ENCODE measurements at regions not wholly inside any gene's neighbourhood (a gene's known extent, or its start where the extent isn't known, plus 50 kb on each side); places are given as distances from the start of the nearest gene placed in this dataset.

DNA sequence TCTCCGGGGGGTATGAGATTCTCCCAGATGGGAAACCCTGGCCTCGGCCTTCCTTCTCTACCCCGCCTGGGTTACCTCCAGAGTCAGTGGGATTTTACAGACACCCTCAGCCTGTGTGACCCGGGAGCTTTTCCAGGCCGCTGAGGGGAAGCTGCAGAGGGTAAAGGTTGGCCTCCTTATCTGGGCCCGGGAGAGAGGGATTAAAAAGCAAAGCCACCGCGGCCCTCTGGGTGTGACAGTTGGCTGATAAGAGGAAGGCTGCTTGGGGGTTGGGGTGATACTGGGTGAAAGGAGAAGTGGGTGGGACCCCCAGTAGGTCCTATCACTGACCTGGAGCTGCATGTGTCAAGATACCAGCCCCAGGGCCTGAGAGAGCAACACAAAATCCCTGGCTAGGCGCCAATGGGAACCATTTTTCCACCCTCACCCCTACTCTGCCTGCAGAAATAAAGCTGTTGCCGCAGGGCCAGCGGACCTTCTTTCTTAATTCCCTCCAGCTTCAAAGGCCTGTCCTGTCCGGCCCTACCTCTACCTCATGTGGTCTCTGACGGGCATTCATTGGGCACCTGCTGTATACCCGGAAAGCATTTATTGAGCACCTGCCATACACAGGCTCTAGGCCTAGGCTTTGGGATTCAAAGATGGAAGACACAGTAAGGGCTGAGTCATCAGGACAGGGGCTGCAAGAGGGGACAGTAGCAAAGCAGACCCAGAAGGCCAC, 77.6 kb upstream of the GSE1 start:
- no peak for DNase-seq

DNA sequence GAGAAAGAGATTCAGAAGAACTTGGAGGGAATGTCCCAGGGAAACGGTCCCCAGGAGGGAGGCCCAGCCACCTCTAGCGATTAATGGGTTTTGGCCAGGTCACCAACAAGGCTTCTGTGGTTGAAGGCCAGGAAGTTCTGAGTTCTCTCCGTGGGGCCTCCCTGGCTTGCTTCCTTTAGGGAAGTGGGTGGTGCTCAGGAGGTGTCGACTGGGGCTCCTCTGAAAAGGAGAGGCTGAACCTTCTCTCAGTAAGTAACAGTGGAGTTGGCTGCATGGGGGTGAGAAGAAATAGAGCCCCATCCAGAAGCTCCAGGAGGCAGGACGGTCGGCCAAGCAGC, 77.1 kb upstream of the GSE1 start:
- DNase-seq, result no peak

DNA sequence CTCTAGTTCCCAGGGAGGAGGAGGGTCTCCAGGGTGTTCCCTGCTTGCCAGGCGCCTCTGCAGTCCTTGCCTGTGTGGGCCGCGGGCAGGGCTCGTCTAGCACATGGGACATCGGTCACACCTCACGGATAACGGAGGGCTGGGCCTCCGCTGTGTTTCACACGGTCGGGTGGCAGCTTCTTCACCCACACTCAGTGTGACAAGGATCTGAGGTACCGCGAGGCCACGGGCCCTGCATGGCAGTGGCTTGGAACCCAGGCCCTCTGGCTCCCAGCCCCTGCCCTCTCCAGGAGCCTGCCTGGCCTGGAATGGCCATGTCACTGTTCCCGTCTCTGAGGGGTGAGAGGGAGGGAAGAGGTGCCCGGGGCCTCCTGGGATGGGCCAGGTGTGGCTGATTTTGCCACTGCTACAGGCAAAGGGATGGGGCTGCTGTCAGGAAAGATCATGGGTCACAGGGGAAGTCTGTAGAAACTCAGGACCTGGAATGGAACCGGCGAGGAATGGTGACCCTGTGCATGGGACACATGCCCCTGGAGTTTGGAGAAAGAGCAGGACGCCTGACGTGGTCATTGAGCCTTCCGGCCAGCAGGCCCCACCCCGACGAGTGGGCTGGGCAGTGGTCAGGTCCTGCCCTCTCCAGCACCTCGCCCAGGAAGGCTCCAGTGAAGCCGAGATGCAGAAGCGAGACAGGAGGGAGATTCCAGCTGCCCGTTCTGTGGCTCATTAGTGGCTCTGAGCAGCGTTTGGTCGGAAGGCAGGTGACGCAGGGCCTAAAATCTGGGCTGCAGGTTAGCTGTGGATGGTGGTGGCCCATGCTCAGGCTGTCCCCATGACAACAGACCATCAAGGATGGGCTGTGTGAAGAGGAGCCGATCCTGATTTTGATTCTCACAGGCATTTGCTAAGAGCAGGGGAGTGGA, 76.5 kb upstream of the GSE1 start:
- no peak for DNase-seq

DNA sequence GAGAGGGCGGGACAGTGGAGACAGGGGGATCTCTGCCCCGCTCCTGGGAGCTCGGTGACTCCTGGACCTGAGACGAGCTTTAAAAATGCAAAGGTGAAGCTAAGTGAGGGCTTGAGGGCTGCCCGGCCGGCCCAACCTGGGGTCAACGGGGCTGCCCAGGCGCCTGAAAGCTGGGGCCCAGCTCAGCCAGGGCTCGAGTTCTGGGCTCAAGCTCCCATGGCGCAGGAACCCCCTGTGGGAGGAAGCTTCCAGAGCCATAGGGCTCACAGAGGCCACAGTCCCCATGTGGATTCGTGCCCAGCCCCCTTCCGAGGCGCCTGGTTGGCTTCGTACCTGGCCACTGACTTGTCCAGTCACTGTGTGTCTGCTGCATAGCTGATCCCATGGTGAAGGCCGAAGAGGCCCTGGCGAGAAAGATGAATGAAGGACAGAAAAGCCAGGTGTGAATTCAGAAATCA, 75.8 kb upstream of the GSE1 start:
- DNase-seq, result no peak

DNA sequence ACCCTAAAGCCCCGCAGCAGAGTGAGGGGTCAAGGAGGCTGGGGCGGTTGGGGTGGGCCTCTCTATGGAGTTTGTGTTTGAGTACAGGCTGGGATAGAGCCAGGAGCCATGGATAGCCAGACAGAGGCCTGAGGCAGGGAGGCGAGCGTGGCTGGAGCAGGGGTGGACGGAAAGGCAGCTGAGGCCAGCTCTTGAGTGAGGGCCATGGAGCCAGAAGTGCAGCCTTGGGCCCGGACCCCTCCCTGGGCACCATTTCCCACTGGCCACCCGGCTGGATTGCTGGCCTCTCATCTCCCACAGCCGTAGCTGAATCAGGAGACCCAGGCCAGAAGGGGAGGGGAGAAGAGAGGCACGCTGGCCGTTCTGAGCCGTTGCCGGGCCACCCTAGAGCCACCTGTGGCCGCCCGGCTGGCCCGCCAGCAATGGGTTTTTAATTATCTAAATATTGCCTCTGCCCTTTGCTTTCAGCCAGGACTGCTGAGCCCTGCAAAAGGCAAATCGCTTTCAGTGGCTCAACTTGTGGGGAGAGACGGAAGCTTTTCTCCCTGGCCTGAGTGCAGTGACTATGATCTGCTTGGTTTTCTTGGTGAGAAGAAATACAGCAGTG, 75.2 kb upstream of the GSE1 start:
- no peak for DNase-seq

DNA sequence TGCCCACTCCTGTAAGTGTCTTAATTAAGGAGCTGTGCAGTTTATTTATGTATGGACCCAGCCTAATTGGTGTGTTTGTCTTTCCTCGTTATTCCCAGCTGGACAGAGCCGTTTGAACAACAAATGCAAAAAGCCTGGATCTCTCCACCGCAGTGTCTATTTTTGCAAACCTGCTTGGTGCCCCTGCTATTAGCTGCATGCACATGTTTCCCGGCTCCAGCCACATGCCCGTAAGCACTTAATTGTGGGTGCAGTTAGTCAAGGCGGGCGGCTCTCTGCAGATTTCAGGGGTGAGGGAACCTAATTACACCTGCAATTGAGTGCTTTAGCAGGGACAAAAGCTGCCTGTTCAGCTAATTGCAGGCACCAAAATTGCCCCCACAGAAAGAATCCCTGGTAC, 74.0 kb upstream of the GSE1 start:
- no peak for DNase-seq

DNA sequence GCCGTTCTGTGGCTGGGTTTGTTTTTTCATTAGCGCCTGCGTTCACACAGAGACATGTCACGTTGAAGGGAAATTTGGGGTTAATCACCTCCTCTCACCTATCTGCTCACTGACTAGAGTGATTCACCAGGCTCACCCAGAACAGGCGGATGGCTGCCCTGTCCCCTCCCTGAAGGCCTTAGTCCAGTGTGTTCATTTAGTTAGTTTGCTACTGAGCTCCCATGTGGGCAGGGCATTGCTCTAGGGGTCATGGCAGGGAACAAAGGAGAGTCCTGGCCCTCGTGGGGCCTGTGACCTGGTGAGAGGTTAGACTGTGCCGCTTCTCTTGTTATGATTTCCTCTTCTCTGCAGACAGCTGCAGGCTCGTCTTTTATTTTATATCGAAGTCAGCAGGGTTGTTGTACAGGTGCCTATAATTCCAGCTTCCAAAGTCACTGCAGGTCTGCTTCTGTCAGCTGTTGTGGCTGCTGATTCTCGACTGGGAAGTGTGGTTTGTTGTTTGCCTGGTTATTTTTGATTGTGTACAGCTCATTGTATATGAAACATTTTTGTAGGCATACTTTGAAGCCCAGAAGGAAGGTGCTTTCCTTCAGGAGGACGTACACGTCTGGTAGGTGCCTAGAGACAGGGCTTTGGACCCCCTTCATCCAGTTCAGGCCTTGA, 73.4 kb upstream of the GSE1 start:
- DNase-seq, result no peak

DNA sequence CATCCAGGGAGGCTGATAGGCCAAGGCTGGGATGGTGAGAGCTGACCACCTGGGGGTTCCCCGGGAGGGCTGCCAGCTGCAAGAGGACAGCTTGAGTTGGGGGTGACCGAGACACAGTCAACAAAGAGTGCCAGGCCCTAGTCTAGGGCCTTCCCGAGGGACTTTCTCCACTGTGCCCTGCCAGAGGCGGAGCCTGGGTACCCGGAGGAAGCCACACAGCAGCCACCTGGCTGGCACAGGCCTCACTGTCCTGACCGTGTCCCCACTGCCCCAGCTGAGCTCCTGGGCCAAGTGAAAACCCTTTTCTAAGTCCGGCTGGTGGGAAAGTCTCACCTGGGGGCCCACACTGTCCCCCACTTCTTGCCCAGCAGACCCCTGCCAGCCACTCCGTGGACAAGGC, 71.9 kb upstream of the GSE1 start:
- DNase-seq, result no peak

DNA sequence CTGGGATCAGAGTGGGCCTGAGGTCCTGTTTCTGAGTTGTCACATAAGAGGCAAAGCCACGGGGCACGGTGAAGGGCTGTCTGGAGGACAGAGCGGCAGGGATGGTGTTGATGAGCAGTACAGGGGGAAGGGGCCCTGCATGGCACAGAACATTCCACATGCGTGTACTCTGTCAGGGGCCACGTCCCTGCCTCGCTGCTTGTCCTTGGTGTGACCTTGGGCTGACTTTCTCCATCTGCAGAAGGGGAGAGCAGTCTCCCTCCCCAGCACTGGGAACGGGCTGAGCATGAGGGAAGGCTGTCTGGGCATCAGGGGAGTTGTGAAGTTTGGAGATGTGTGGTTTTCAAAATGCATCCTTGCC, 71.5 kb upstream of the GSE1 start:
- DNase-seq, result no peak

DNA sequence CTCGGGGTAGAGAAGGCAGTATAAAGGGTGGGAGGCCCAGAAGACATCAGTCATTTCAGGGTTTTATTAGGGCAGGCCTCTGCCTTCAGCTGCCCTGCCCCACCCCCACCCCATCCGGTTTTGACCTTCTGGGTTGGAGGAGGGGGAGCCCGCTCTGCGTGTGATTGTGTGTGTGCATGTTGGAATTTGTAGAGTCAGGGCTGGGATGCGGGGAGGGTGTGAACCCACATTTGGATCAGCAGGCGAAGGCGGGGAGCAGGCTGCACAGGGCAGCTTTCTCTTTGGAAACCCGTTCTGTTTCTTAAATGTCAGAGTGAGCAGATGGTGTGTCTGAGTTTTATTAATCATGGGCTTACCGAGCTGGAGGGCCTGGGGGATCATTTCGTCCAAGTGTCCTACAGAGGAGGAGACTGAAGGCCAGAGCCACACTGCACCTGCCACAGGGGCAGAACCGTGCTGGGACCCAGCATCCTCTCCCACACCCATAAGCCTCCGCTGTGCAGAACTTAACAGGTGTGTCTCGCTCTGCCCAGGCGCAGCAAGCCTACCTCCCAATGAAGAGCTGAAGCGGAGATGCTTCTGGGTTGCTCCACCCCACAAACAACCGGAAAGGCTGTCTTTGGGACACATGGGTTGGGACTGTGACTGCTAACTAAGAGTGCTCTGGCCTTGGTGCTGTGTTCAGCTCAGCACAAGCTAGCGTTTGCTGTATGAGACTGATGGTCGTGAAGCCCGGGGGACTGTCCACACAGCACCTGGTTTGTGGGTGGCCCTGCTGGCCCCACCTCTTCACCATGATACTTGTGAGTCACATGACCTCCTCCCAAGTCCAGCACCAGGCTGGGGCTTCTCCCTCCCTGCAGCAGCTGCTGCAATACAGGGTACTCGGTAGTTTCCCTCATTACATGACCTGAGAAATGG, 70.9 kb upstream of the GSE1 start:
- no peak for DNase-seq

DNA sequence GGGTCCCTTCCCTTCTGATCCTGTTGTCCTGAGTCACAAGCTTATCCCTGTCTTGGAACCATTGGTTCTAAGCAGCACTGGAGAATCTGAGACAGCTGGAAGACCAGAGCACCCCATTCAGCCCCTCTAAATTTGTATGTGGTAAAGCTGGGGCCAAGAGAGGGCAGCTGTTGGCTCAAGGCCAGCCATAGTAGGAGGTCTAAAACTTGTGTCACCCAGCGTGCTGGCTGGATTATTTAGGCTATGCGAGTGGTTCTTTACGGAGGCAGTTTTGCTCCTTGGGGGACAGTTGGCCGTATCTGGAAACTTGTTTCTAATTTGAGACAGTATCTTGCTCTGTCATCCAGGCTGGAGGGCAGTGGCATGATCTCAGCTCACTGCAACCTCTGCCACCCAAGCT, 69.6 kb upstream of the GSE1 start:
- DNase-seq, result no peak

DNA sequence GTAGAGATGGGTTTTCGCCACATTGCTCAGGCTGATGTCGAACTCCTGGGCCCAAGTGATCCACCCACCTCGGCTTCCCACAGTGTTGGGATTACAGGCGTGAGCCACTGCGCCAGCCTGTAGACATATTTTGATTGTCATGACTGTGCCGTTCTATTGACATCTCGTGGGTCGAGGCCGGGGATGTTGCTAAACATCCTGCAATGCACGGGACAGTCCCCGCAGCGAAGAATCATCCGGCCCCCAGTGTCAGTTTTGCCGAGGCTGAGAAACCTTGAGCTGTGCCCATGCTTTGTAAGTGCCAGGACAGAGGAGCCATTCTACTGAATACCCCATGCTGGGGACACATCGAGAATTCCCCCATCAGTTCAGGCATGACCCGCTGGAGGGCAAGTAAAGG, 69.1 kb upstream of the GSE1 start:
- DNase-seq, result no peak

DNA sequence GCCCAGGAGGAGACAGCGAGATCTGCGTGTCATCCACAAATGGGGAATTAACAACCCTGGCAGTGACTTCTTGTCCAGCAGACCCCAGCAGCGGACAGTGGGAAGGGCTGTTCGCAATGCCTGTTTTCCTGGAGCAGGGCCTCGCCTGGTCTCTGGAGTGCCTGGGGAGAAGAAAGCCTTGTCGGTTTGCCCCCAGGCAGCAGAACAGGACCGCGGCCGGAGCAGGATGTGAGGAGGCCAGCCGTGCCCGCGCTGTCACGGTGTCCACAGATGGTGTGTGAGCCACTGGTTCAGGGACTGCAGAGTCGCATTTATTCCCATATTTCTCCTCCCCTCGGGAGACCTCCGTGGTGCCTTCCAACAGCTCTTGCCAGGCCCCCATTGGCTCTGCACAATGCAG, 68.5 kb upstream of the GSE1 start:
- DNase-seq, result no peak

DNA sequence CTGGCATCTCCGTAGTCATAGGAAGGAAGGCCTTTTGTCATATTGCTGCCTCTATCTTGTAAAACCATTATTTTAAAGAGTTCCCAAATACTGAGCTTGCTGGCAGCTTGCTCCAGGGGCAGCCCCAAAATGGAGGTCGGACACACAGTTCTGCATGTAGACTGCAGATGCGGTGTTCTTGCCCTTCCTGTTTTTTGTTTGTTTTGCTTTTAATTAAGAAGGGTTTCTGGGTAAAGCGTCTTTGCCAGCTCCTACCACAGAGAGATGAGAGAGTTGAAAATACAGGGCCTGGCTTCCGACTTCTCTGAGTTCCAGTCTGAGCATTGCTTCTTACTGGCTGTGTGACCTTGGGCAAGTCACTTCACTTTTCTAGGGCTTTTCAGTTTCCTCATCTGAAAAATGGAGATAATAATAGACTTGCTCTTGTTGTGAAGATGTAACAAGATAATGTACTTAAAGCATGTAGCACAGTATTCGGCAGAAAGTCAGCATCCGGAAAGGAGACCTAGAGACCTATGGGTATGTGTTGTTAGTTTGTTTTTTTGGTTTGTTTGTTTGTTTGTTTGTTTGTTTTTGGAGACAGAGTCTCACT, 67.8 kb upstream of the GSE1 start:
- DNase-seq, result no peak

DNA sequence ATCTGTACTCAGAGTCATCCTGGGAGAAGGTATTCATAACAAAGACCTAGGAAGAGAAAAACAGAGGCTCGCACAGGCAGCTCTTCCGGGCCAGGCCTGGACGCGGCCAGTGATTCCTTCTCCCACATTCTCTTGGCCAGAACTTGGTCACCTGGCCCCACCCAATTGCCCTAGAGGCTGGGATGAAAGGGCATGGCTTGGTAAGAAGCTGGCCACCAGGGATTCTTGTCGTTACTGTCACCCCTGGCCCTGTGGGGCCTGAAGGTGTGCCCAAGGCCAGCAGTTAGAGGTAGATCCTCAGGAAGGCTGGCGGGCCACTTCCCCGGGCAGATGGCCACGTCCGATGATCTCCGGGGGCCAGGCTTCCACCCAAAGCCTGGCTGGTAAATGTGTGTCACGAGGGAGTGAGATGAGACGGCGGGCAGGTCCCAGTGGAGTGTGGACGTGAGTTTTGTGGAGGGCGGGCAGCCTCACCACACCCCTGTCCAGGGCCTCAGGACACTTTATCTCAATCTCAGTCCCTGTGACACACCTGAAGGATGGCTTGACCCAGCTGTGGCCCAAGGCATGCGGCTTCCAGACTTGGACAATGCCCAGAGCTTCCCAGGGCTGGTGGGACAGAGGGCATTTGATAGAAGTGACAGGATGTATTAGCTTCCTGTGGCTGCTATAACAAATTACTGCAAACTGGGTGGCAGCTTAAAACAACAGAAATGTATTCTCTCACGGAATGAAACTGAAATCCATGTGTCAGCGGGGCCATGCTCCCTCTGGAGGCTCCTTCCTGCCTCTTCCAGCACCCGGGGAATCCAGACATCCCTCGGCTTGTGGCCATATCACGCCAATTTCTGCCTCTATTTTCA, 66.3 kb upstream of the GSE1 start:
- DNase-seq, result no peak

DNA sequence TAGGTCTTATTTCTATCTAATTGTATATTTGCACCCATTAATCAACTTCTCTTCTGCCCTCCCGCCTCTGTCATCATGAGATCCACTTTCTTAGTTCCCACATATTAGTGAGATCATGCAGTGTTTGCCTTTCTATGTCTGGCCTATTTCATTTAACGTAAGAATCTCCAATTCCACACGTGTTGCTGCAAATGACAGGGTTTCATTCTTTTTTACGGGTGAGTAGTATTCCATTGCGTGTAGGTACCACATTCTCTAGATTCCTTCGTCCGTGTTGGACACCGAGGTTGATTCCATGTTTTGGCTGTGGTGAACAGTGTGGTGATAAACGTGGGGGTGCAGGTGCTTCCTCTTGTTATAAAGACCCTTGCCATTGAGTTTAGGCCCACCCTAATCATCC, 64.7 kb upstream of the GSE1 start:
- no peak for DNase-seq

DNA sequence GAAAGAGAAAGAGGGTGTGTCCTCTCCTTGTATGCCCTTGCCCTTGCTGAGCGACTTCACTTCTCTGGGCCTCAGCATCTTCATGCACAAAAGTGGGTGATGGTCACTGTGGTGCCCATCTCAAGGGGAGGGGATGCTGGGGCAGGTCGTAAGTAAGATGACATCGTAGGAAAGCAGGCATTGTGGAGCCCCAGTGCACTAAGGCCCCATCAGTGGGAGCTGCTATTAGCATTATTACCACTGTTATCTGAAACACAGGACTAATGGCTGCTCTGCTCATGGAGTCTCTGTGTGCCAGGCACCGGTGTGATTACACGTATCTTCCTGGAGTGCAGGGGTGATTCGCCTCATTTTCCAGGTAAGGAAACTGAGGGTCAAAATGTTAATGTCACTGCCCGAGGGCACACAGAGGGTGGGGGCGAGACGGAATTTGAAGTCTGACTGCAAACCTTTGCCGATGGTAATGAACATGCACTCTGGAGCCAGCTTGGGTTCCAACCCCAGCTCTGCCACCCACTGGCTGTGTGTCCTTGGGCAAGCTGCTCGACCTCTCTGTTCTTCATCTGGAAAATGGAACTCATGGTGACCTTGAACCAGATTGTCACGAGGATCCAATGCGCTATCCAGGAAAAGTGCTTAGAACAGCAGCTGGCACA, 63.2 kb upstream of the GSE1 start:
- DNase-seq, result no peak

DNA sequence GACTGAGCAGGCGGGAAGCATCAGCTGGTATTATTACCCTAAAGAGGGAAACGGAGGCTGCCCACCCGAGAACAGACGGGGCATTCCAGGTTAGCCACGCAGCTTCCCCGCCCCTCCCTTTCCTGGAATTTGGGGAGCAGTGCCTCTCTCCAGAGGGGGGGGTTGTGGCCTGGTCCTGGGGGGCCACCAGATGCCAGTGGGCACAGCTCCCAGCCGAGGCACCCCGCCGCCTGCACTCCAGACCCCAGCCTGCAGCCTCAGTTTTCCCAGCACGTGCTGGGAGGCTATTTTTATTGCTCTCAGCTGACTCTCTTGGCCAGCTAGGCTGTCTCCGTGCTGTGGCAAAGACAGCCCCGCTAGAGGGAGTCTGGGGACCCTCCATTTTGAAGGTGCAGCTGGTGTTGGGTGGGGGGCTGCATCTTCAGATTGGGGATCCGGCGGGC, 62.7 kb upstream of the GSE1 start:
- no peak for DNase-seq

DNA sequence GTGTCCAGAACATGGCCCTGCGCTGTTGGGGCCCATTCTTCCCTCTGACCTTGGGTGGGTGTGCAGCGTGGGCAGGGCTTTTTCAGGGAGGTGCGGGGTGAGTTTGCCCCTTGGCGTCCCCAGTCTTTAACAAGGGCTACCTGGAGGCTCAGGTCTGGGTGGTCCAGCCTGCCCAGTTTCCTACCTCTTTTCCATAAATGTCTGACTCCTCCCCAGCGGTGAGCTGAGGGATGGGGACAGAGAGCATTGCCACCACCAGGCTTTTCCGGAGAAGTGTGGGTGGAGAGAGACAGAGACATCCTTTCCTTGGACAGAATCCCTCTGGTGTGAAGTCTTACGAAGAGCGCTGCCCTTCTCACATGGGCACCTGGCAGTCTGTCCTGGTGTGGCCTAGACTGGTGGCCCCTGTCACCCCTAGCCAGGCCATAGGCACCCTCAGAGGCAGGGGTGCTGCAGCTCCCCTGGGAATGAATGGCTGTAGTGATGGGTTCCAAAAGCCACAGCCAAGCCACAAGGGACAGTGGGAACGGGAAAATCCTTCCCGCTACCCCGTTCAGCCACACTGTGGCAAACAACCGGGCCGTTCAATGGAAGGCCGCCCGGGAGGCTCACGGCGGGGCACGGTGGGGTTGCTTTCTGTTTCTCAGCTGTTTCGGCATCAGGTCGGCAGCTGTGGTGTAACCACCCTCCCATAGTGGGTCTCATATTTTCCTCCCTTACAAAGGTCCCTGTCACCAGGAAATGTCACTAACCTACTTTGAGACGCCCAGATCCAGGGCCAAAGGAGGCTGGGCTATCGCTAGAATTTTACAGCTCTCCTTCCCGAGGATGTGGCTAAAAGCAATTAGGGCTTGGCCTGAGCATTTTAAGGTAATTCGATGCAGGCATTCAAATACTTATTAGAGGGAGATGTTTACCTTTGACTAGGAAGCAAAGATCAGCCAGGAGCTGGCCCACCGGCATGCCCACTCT, 61.9 kb upstream of the GSE1 start:
- no peak for DNase-seq
